ENCODE measurements at regions not wholly inside any gene's neighbourhood (a gene's known extent, or its start where the extent isn't known, plus 50 kb on each side); places are given as distances from the start of the nearest gene placed in this dataset.

- peaks cover 18% of the 10 kb centered on the region for H3K4me1 ChIP-seq
- no peak overlapping the region for H3K27ac ChIP-seq
- no peaks in the 10 kb centered on the region for H3K27me3 ChIP-seq
- no peak overlapping the region for H3K4me3 ChIP-seq
- no peaks in the 10 kb centered on the region for H3K36me3 ChIP-seq
- DNase-seq = no peak
- H3K9me3 ChIP-seq (replicated peaks) = no peaks in the 10 kb centered on the region
Measured at GRCh38 chr10:110442746-110443145, 55.0 kb upstream of the DUSP5 start.

- no peak overlapping the region for H3K27ac ChIP-seq
- no peak overlapping the region for H3K4me3 ChIP-seq
- no peaks in the 10 kb centered on the region for H3K36me3 ChIP-seq
- no peak for DNase-seq
- no peaks in the 10 kb centered on the region for H3K9me3 ChIP-seq (replicated peaks)
- H3K27me3 ChIP-seq = no peaks in the 10 kb centered on the region
- H3K4me1 ChIP-seq = peaks cover 23% of the 10 kb centered on the region
Measured at GRCh38 chr10:110443239-110444003, 54.3 kb upstream of the DUSP5 start.

GRCh38 chr10:110444004-110444337, 53.7 kb upstream of the DUSP5 start:
- peak; percentile 44 to 55 for DNase-seq
- Histone ChIP-seq H3K36me3 (no peaks in the 10 kb centered on the region), H3K27ac (no peak overlapping the region)

GRCh38 chr10:110445871-110446270, 51.8 kb upstream of the DUSP5 start:
- DNase-seq = no peak
- Histone ChIP-seq H3K9me3 (replicated peaks) (no peaks in the 10 kb centered on the region), H3K4me1 (peaks cover 23% of the 10 kb centered on the region), H3K27ac (no peak overlapping the region), H3K4me3 (no peak overlapping the region), H3K36me3 (no peaks in the 10 kb centered on the region), H3K27me3 (no peaks in the 10 kb centered on the region)

More at GRCh38 chr10:110444004-110444337, 53.7 kb upstream of the DUSP5 start:
- H3K9me3 ChIP-seq (replicated peaks) = no peaks in the 10 kb centered on the region
- H3K27me3 ChIP-seq = no peaks in the 10 kb centered on the region
- H3K4me1 ChIP-seq = peaks cover 23% of the 10 kb centered on the region
- H3K4me3 ChIP-seq = no peak overlapping the region

- H3K4me1 ChIP-seq = peaks cover 23% of the 10 kb centered on the region
- H3K27ac ChIP-seq = no peak overlapping the region
- no peaks in the 10 kb centered on the region for H3K27me3 ChIP-seq
- H3K36me3 ChIP-seq = no peaks in the 10 kb centered on the region
- no peak overlapping the region for H3K4me3 ChIP-seq
- H3K9me3 ChIP-seq (replicated peaks) = no peaks in the 10 kb centered on the region
- no peak for DNase-seq
Measured at GRCh38 chr10:110446277-110446676, 51.4 kb upstream of the DUSP5 start.

GRCh38 chr10:110446954-110447608, 50.6 kb upstream of the DUSP5 start:
- peak; percentile 51 for DNase-seq
- Histone ChIP-seq H3K4me3 (no peak overlapping the region), H3K4me1 (peaks cover 23% of the 10 kb centered on the region), H3K9me3 (replicated peaks) (no peaks in the 10 kb centered on the region), H3K27ac (peak overlapping the region; percentile 32), H3K36me3 (no peaks in the 10 kb centered on the region), H3K27me3 (no peaks in the 10 kb centered on the region)

GRCh38 chr10:110447886-110448285, 49.8 kb upstream of the DUSP5 start:
- Histone ChIP-seq H3K9me3 (replicated peaks) (no peaks in the 10 kb centered on the region), H3K4me1 (peaks cover 23% of the 10 kb centered on the region), H3K27me3 (no peaks in the 10 kb centered on the region), H3K27ac (peak overlapping the region; percentile 32), H3K36me3 (no peaks in the 10 kb centered on the region), H3K4me3 (no peak overlapping the region)
- peak in 1 of 2 experiments; percentile 35 for DNase-seq

Data from SJCRH30 (cell line).